ENCODE measurements at regions not wholly inside any gene's neighbourhood (a gene's known extent, or its start where the extent isn't known, plus 50 kb on each side); places are given as distances from the start of the nearest gene placed in this dataset.
"Not testable (repeated sequence)": the region's sequence is repeated elsewhere in the genome, so short reads cannot be mapped to it uniquely, and the experiment has no call there.

- Histone ChIP-seq H3K9me3 (ENCODE audit: control insufficient read depth, low read length) (no peaks in the 10 kb centered on the region), H3K4me3 (ENCODE audit: insufficient read depth, low read depth, low read length) (no peak overlapping the region), H3K27ac (ENCODE audit: insufficient read depth, low read depth, low read length, poor library complexity, severe bottlenecking) (no peak overlapping the region), H3K36me3 (ENCODE audit: control insufficient read depth, insufficient read depth, low read length) (no peaks in the 10 kb centered on the region), H3K27me3 (ENCODE audit: control insufficient read depth, insufficient read depth, low read length, poor library complexity, severe bottlenecking) (no peaks in the 10 kb centered on the region), H3K4me1 (ENCODE audit: control insufficient read depth, insufficient read depth, low read length) (no peaks in the 10 kb centered on the region)
- 100% methylated on average over 2 of the region's 2 CpGs for WGBS, 2 experiments
Measured at GRCh38 chrX:130550351-130550750, 148.6 kb downstream of the RBMX2 start.

DNA sequence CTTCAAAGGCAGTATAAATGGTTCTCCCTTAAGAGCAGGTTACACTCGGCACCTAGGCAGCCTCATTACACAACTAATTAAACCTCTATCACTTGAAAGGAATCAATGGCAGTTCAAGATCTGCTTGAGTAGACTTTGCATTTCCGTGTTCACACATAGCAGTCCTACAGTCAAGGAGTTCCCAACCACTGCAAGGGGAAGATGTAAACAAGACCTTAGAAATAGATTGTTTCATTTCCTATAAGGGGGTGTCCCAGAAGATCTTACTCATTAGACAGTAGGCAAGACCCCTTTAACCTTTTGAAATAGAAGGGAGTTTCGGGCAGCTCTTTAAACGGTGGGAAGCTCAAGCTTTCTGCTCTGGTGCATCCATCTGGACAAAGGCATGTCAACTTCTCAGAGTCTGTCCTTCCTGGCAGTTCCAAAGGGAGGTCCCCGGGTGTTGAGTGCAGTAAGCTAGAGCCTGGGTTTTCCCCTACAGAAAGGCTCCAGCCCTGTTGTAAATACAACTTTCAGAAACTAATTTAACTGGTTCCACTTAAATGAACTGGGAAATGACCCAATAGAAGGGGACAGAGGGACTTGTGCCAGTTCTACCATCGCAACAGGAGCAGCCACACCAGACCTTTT, 150.8 kb downstream of the RBMX2 start:
- H3K27ac ChIP-seq (ENCODE audit: insufficient read depth, low read depth, low read length, poor library complexity, severe bottlenecking): no peak overlapping the region
- H3K4me1 ChIP-seq (ENCODE audit: control insufficient read depth, insufficient read depth, low read length): no peaks in the 10 kb centered on the region
- no peaks in the 10 kb centered on the region for H3K9me3 ChIP-seq (ENCODE audit: control insufficient read depth, low read length)
- no peak overlapping the region for H3K4me3 ChIP-seq (ENCODE audit: insufficient read depth, low read depth, low read length)
- H3K27me3 ChIP-seq (ENCODE audit: control insufficient read depth, insufficient read depth, low read length, poor library complexity, severe bottlenecking): no peaks in the 10 kb centered on the region
- H3K36me3 ChIP-seq (ENCODE audit: control insufficient read depth, insufficient read depth, low read length): no peaks in the 10 kb centered on the region
- WGBS, 2 experiments: 86 to 92% methylated on average over 5 to 6 of the region's 6 CpGs

- H3K27me3 ChIP-seq (ENCODE audit: control insufficient read depth, insufficient read depth, low read length, poor library complexity, severe bottlenecking): no peaks in the 10 kb centered on the region
- H3K36me3 ChIP-seq (ENCODE audit: control insufficient read depth, insufficient read depth, low read length): no peaks in the 10 kb centered on the region
- 77% methylated on average over 3 of the region's 3 CpGs; no CpG with 5 or more reads in 1 of the 2 experiments for WGBS, 2 experiments
- no peaks in the 10 kb centered on the region for H3K9me3 ChIP-seq (ENCODE audit: control insufficient read depth, low read length)
- no peak overlapping the region for H3K4me3 ChIP-seq (ENCODE audit: insufficient read depth, low read depth, low read length)
- H3K4me1 ChIP-seq (ENCODE audit: control insufficient read depth, insufficient read depth, low read length): no peaks in the 10 kb centered on the region
- H3K27ac ChIP-seq (ENCODE audit: insufficient read depth, low read depth, low read length, poor library complexity, severe bottlenecking): no peak overlapping the region
Measured at GRCh38 chrX:130555341-130555740, 153.6 kb downstream of the RBMX2 start.

GRCh38 chrX:130555757-130556156, 154.0 kb downstream of the RBMX2 start:
- WGBS, 2 experiments: 47 to 87% methylated on average over 2 of the region's 3 CpGs
- Histone ChIP-seq H3K27me3 (ENCODE audit: control insufficient read depth, insufficient read depth, low read length, poor library complexity, severe bottlenecking) (no peaks in the 10 kb centered on the region), H3K9me3 (ENCODE audit: control insufficient read depth, low read length) (no peaks in the 10 kb centered on the region), H3K4me1 (ENCODE audit: control insufficient read depth, insufficient read depth, low read length) (no peaks in the 10 kb centered on the region), H3K36me3 (ENCODE audit: control insufficient read depth, insufficient read depth, low read length) (no peaks in the 10 kb centered on the region), H3K27ac (ENCODE audit: insufficient read depth, low read depth, low read length, poor library complexity, severe bottlenecking) (no peak overlapping the region), H3K4me3 (ENCODE audit: insufficient read depth, low read depth, low read length) (no peak overlapping the region)

DNA sequence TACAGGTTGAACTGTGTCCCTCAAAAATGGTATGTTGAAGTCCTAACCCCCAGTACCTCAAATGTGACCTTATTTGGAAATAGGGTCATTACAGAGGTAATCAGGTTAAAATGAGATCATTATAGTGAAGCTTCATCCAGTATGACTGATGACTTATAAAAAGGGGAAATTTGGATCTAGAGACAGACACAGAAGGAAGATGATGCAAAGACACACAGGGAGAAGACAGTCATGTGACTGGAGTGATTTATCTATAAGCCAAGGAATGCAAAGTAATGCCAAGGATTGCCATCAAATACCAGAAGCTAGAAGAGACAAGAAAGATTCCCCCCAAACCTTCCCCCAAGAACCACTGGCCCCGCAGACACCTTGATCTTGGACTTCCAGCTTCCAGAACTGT, 155.2 kb downstream of the RBMX2 start:
- no peaks in the 10 kb centered on the region for H3K9me3 ChIP-seq (ENCODE audit: control insufficient read depth, low read length)

DNA sequence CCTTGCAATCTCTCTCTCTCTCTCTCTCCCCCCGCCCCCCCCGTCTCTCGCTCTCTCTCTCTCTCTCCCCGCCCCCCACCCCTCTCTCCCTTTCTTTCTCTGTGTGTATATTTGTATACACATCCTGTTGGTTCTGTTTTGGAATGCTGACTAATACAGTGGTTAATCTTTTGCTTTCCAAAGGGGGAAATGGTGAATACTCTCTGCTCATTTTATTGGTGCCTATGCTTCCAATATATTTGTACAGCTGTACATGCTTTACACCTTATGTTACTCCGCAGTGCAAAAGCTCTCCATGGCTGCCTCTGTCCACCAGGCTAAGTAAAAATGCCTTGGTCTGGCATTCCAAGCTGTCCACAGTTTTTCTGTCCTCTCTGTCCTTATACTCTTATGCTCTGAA, 158.8 kb downstream of the RBMX2 start:
- 88 to 100% methylated on average over 1 of the region's 5 CpGs for WGBS, 2 experiments
- Histone ChIP-seq H3K27ac (ENCODE audit: insufficient read depth, low read depth, low read length, poor library complexity, severe bottlenecking) (no peak overlapping the region), H3K4me3 (ENCODE audit: insufficient read depth, low read depth, low read length) (no peak overlapping the region), H3K36me3 (ENCODE audit: control insufficient read depth, insufficient read depth, low read length) (no peaks in the 10 kb centered on the region), H3K27me3 (ENCODE audit: control insufficient read depth, insufficient read depth, low read length, poor library complexity, severe bottlenecking) (no peaks in the 10 kb centered on the region), H3K9me3 (ENCODE audit: control insufficient read depth, low read length) (no peaks in the 10 kb centered on the region), H3K4me1 (ENCODE audit: control insufficient read depth, insufficient read depth, low read length) (no peaks in the 10 kb centered on the region)

More for the DNA sequence above, 155.2 kb downstream of the RBMX2 start:
- no peak overlapping the region for H3K27ac ChIP-seq (ENCODE audit: insufficient read depth, low read depth, low read length, poor library complexity, severe bottlenecking)
- no peak overlapping the region for H3K4me3 ChIP-seq (ENCODE audit: insufficient read depth, low read depth, low read length)
- H3K4me1 ChIP-seq (ENCODE audit: control insufficient read depth, insufficient read depth, low read length): no peaks in the 10 kb centered on the region
- WGBS, 2 experiments: 95 to 100% methylated on average over 1 of the region's 1 CpG
- no peaks in the 10 kb centered on the region for H3K36me3 ChIP-seq (ENCODE audit: control insufficient read depth, insufficient read depth, low read length)
- no peaks in the 10 kb centered on the region for H3K27me3 ChIP-seq (ENCODE audit: control insufficient read depth, insufficient read depth, low read length, poor library complexity, severe bottlenecking)

DNA sequence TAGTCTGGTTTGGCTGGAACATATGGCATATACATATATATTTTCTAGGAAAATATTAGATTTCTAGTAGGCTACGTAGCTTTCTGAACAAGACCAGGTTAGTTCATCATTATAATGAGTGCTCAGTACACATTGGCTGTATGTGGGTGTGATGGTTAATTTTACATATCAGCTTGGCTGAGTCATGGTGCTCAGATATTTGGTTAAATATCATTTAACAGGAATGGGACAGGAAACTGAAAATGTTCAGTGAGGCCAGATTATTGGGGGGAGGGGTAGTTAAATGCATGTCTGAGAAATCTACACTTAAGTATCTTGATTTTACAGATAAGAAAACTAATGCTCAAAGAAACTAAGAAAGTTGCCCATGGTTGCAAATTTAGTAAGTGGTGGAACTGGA, 160.1 kb downstream of the RBMX2 start:
- Histone ChIP-seq H3K36me3 (ENCODE audit: control insufficient read depth, insufficient read depth, low read length) (no peaks in the 10 kb centered on the region), H3K4me1 (ENCODE audit: control insufficient read depth, insufficient read depth, low read length) (no peaks in the 10 kb centered on the region), H3K27me3 (ENCODE audit: control insufficient read depth, insufficient read depth, low read length, poor library complexity, severe bottlenecking) (no peaks in the 10 kb centered on the region), H3K27ac (ENCODE audit: insufficient read depth, low read depth, low read length, poor library complexity, severe bottlenecking) (no peak overlapping the region), H3K9me3 (ENCODE audit: control insufficient read depth, low read length) (no peaks in the 10 kb centered on the region), H3K4me3 (ENCODE audit: insufficient read depth, low read depth, low read length) (no peak overlapping the region)
- WGBS, 2 experiments: 92% methylated on average over 1 of the region's 1 CpG; no CpG with 5 or more reads in 1 of the 2 experiments

DNA sequence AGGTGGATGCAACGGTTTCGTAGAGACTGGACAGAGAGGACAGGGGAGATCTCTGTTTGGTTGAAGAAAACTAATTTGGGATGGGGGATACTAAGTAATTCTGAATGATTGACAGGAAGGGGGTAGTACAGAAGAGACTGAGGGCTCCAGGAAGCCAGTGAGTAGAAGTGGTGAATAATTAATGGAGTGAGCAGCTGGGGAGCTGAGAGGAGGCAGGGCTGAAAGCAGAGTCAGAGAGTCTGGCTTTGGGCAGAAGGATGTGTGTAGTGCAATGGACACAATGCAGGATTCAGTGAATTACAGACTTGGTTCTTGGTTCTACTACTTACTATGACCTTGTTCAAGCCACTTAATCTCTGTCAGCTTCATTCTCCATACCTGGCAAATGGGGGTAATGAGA, 161.7 kb downstream of the RBMX2 start:
- 86 to 98% methylated on average over 2 of the region's 2 CpGs for WGBS, 2 experiments
- Histone ChIP-seq H3K4me1 (ENCODE audit: control insufficient read depth, insufficient read depth, low read length) (no peaks in the 10 kb centered on the region), H3K27ac (ENCODE audit: insufficient read depth, low read depth, low read length, poor library complexity, severe bottlenecking) (no peak overlapping the region), H3K4me3 (ENCODE audit: insufficient read depth, low read depth, low read length) (no peak overlapping the region), H3K36me3 (ENCODE audit: control insufficient read depth, insufficient read depth, low read length) (no peaks in the 10 kb centered on the region), H3K27me3 (ENCODE audit: control insufficient read depth, insufficient read depth, low read length, poor library complexity, severe bottlenecking) (no peaks in the 10 kb centered on the region), H3K9me3 (ENCODE audit: control insufficient read depth, low read length) (no peaks in the 10 kb centered on the region)

- no peak overlapping the region for H3K27ac ChIP-seq (ENCODE audit: insufficient read depth, low read depth, low read length, poor library complexity, severe bottlenecking)
- WGBS, 2 experiments: 90 to 91% methylated on average over 4 of the region's 4 CpGs
Measured at GRCh38 chrX:130566028-130566683, 164.4 kb downstream of the RBMX2 start.

DNA sequence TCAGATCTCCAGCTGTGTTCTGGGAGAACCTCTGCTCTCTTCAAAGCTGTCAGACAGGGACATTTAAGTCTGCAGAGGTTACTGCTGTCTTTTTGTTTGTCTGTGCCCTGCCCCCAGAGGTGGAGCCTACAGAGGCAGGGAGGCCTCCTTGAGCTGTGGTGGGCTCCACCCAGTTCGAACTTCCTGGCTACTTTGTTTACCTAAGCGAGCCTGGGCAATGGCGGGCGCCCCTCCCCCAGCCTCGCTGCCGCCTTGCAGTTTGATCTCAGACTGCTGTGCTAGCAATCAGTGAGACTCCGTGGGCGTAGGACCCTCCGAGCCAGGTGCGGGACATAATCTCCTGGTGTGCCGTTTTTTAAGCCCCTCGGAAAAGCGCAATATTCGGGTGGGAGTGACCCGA, 171.2 kb downstream of the RBMX2 start:
- not testable (repeated sequence) for H3K4me1 ChIP-seq (ENCODE audit: control insufficient read depth, insufficient read depth, low read length); H3K36me3 ChIP-seq (ENCODE audit: control insufficient read depth, insufficient read depth, low read length); H3K27me3 ChIP-seq (ENCODE audit: control insufficient read depth, insufficient read depth, low read length, poor library complexity, severe bottlenecking); H3K4me3 ChIP-seq (ENCODE audit: insufficient read depth, low read depth, low read length); H3K27ac ChIP-seq (ENCODE audit: insufficient read depth, low read depth, low read length, poor library complexity, severe bottlenecking); H3K9me3 ChIP-seq (ENCODE audit: control insufficient read depth, low read length)
- 88% methylated on average over 11 of the region's 15 CpGs; no CpG with 5 or more reads in 1 of the 2 experiments for WGBS, 2 experiments

More at GRCh38 chrX:130566028-130566683, 164.4 kb downstream of the RBMX2 start:
- no peaks in the 10 kb centered on the region for H3K9me3 ChIP-seq (ENCODE audit: control insufficient read depth, low read length)
- no peaks in the 10 kb centered on the region for H3K36me3 ChIP-seq (ENCODE audit: control insufficient read depth, insufficient read depth, low read length)
- H3K4me3 ChIP-seq (ENCODE audit: insufficient read depth, low read depth, low read length): no peak overlapping the region
- H3K4me1 ChIP-seq (ENCODE audit: control insufficient read depth, insufficient read depth, low read length): no peaks in the 10 kb centered on the region
- no peaks in the 10 kb centered on the region for H3K27me3 ChIP-seq (ENCODE audit: control insufficient read depth, insufficient read depth, low read length, poor library complexity, severe bottlenecking)

All from ectodermal cell (in vitro differentiated cells).